ENCODE measurements at regions not wholly inside any gene's neighbourhood (a gene's known extent, or its start where the extent isn't known, plus 50 kb on each side); places are given as distances from the start of the nearest gene placed in this dataset.
"Not testable (repeated sequence)": the region's sequence is repeated elsewhere in the genome, so short reads cannot be mapped to it uniquely, and the experiment has no call there.

DNA sequence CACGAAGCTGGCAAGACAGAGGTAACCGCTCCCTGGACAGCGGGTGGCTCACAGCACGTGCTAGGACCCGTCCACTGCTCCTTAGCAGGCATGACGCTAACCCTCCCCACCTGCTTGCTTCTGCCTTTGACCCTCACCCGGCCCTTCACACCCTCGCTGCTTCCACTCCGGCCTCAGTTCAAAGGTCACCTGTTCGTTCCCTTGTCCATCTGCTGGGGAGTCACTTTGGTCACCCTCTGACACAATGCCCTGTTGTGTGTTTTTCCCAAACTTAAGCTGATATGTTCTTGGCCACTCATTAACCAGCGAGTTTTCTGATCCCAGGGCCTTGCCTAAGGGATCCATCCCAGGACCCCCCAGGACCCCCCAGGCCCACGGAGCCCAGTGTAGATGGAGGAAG lies 4061.6 kb upstream of the TPTE start:
- not testable (repeated sequence) for TF ChIP-seq ELF1 (IDR thresholded peaks at IDR 0.05); SMC3 (IDR thresholded peaks at IDR 0.05; ENCODE audit: low read depth, low read length); RCOR1 (IDR thresholded peaks at IDR 0.05; ENCODE audit: low read length); SIN3A (IDR thresholded peaks at IDR 0.05; ENCODE audit: borderline replicate concordance, low read depth, low read length); CHD2 (IDR thresholded peaks at IDR 0.05; ENCODE audit: low read length, partially characterized antibody); EP300 (IDR thresholded peaks at IDR 0.05; ENCODE audit: borderline replicate concordance in 1 of 2, low read depth in 1 of 2, low read length in 1 of 2); FOXJ3 (CRISPR knock-in tag; IDR thresholded peaks at IDR 0.05); POLR2AphosphoS5 (IDR thresholded peaks at IDR 0.05; ENCODE audit: low read depth, low read length); RFX5 (IDR thresholded peaks at IDR 0.05; ENCODE audit: low read length); RAD21 (IDR thresholded peaks at IDR 0.05; ENCODE audit: low read length)
- TF ChIP-seq, protein P1, sequence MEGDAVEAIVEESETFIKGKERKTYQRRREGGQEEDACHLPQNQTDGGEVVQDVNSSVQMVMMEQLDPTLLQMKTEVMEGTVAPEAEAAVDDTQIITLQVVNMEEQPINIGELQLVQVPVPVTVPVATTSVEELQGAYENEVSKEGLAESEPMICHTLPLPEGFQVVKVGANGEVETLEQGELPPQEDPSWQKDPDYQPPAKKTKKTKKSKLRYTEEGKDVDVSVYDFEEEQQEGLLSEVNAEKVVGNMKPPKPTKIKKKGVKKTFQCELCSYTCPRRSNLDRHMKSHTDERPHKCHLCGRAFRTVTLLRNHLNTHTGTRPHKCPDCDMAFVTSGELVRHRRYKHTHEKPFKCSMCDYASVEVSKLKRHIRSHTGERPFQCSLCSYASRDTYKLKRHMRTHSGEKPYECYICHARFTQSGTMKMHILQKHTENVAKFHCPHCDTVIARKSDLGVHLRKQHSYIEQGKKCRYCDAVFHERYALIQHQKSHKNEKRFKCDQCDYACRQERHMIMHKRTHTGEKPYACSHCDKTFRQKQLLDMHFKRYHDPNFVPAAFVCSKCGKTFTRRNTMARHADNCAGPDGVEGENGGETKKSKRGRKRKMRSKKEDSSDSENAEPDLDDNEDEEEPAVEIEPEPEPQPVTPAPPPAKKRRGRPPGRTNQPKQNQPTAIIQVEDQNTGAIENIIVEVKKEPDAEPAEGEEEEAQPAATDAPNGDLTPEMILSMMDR (IDR thresholded peaks at IDR 0.05), result not testable (repeated sequence)
- TF ChIP-seq, protein P2, sequence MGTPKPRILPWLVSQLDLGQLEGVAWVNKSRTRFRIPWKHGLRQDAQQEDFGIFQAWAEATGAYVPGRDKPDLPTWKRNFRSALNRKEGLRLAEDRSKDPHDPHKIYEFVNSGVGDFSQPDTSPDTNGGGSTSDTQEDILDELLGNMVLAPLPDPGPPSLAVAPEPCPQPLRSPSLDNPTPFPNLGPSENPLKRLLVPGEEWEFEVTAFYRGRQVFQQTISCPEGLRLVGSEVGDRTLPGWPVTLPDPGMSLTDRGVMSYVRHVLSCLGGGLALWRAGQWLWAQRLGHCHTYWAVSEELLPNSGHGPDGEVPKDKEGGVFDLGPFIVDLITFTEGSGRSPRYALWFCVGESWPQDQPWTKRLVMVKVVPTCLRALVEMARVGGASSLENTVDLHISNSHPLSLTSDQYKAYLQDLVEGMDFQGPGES (IDR thresholded peaks at IDR 0.05; ENCODE audit: low read depth, low read length), result not testable (repeated sequence)
- TF ChIP-seq, protein P3, sequence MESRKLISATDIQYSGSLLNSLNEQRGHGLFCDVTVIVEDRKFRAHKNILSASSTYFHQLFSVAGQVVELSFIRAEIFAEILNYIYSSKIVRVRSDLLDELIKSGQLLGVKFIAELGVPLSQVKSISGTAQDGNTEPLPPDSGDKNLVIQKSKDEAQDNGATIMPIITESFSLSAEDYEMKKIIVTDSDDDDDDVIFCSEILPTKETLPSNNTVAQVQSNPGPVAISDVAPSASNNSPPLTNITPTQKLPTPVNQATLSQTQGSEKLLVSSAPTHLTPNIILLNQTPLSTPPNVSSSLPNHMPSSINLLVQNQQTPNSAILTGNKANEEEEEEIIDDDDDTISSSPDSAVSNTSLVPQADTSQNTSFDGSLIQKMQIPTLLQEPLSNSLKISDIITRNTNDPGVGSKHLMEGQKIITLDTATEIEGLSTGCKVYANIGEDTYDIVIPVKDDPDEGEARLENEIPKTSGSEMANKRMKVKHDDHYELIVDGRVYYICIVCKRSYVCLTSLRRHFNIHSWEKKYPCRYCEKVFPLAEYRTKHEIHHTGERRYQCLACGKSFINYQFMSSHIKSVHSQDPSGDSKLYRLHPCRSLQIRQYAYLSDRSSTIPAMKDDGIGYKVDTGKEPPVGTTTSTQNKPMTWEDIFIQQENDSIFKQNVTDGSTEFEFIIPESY (IDR thresholded peaks at IDR 0.05; ENCODE audit: borderline replicate concordance, low read depth), result not testable (repeated sequence)
- TF ChIP-seq, protein P4, sequence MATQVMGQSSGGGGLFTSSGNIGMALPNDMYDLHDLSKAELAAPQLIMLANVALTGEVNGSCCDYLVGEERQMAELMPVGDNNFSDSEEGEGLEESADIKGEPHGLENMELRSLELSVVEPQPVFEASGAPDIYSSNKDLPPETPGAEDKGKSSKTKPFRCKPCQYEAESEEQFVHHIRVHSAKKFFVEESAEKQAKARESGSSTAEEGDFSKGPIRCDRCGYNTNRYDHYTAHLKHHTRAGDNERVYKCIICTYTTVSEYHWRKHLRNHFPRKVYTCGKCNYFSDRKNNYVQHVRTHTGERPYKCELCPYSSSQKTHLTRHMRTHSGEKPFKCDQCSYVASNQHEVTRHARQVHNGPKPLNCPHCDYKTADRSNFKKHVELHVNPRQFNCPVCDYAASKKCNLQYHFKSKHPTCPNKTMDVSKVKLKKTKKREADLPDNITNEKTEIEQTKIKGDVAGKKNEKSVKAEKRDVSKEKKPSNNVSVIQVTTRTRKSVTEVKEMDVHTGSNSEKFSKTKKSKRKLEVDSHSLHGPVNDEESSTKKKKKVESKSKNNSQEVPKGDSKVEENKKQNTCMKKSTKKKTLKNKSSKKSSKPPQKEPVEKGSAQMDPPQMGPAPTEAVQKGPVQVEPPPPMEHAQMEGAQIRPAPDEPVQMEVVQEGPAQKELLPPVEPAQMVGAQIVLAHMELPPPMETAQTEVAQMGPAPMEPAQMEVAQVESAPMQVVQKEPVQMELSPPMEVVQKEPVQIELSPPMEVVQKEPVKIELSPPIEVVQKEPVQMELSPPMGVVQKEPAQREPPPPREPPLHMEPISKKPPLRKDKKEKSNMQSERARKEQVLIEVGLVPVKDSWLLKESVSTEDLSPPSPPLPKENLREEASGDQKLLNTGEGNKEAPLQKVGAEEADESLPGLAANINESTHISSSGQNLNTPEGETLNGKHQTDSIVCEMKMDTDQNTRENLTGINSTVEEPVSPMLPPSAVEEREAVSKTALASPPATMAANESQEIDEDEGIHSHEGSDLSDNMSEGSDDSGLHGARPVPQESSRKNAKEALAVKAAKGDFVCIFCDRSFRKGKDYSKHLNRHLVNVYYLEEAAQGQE (IDR thresholded peaks at IDR 0.05; ENCODE audit: low read depth, low read length), result not testable (repeated sequence)

Data from SK-N-SH (cell line).